K562 (cell line): ENCODE measurements at regions not wholly inside any gene's neighbourhood (a gene's known extent, or its start where the extent isn't known, plus 50 kb on each side); places are given as distances from the start of the nearest gene placed in this dataset.
A peak's percentile ranks its signal among the peaks of the same experiment; 100 is the strongest.

Source experiments
- NBN ChIP-seq: fragments of 450-650 bp; IDR thresholded peaks from 2 replicates; pipeline ENCODE4 v1.6.1; 2016; ENCODE audit warnings: low read depth, mild to moderate bottlenecking
- RBBP5 ChIP-seq: fragments of 200-600 bp; sonication (generic); IDR thresholded peaks from 2 replicates; pipeline ENCODE4 v1.6.1; 2012; ENCODE audit warnings: borderline replicate concordance, mild to moderate bottlenecking, low read length, control low read depth, inconsistent platforms; ENCODE audit not compliant: insufficient read depth, poor library complexity, severe bottlenecking
- RBM14 ChIP-seq: fragments of 200-400 bp; formaldehyde crosslinking; IDR thresholded peaks from 2 replicates; pipeline ENCODE4 v1.6.1; 2018; ENCODE audit warnings: low read depth, mild to moderate bottlenecking, low read length, moderate library complexity, borderline replicate concordance; ENCODE audit not compliant: insufficient read depth
- SIRT6 ChIP-seq: IDR thresholded peaks from one replicate; pipeline ENCODE4 v1.6.1; 2012; ENCODE audit warnings: low read depth, mild to moderate bottlenecking, control low read depth, inconsistent platforms, low read length, moderate library complexity
- STAT6 ChIP-seq: sonication (generic); formaldehyde crosslinking; IDR thresholded peaks from 2 replicates; pipeline ENCODE4 v1.8.1; 2023; ENCODE audit warnings: mild to moderate bottlenecking, missing genetic modification reagents
- TAF15 ChIP-seq: fragments of 200-400 bp; formaldehyde crosslinking; IDR thresholded peaks from 2 replicates; pipeline ENCODE4 v1.6.1; 2017; ENCODE audit warnings: mild to moderate bottlenecking, low read depth, low read length, moderate library complexity
- USF2 ChIP-seq: sonication (generic); formaldehyde crosslinking; IDR thresholded peaks from 2 replicates; pipeline ENCODE4 v1.5.0; 2020; ENCODE audit warnings: missing genetic modification reagents
- ZFX ChIP-seq: sonication (generic); formaldehyde crosslinking; IDR thresholded peaks from 2 replicates; pipeline ENCODE4 v1.8.0; 2022; ENCODE audit warnings: mild to moderate bottlenecking, missing genetic modification reagents, moderate library complexity
- ZNF57 ChIP-seq: fragments of 450-650 bp; formaldehyde crosslinking; IDR thresholded peaks from 2 replicates; pipeline ENCODE4 v1.4.0; 2020; ENCODE audit warnings: mild to moderate bottlenecking, moderate library complexity
- TF ChIP-seq, protein P1 (sequence below): fragments of 450-650 bp; IDR thresholded peaks from one replicate; pipeline ENCODE4 v1.6.1; 2018; ENCODE audit warnings: mild to moderate bottlenecking, moderate library complexity; ENCODE audit not compliant: partially characterized antibody
- TF ChIP-seq, protein P2 (sequence below): fragments of 250-450 bp; sonication (Bioruptor Pico); IDR thresholded peaks from 2 replicates; pipeline ENCODE4 v1.4.0; 2020; ENCODE audit warnings: mild to moderate bottlenecking
- TF ChIP-seq, protein P3 (sequence below), 2 experiments: fragments of 450-650 bp; IDR thresholded peaks; 2 replicates each; pipeline ENCODE4 v1.6.1; 2016
- TF ChIP-seq, protein P4 (sequence below): fragments of 250-450 bp; sonication (Bioruptor Pico); IDR thresholded peaks from 2 replicates; pipeline ENCODE4 v1.4.0; 2020; ENCODE audit warnings: mild to moderate bottlenecking, moderate library complexity, borderline replicate concordance

- TF ChIP-seq, protein P1, sequence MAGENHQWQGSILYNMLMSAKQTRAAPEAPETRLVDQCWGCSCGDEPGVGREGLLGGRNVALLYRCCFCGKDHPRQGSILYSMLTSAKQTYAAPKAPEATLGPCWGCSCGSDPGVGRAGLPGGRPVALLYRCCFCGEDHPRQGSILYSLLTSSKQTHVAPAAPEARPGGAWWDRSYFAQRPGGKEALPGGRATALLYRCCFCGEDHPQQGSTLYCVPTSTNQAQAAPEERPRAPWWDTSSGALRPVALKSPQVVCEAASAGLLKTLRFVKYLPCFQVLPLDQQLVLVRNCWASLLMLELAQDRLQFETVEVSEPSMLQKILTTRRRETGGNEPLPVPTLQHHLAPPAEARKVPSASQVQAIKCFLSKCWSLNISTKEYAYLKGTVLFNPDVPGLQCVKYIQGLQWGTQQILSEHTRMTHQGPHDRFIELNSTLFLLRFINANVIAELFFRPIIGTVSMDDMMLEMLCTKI, result no peak
- TF ChIP-seq RBBP5, result no peak
- TF ChIP-seq TAF15, result no peak
- TF ChIP-seq STAT6 (CRISPR knock-in tag), result no peak
- TF ChIP-seq, protein P2, sequence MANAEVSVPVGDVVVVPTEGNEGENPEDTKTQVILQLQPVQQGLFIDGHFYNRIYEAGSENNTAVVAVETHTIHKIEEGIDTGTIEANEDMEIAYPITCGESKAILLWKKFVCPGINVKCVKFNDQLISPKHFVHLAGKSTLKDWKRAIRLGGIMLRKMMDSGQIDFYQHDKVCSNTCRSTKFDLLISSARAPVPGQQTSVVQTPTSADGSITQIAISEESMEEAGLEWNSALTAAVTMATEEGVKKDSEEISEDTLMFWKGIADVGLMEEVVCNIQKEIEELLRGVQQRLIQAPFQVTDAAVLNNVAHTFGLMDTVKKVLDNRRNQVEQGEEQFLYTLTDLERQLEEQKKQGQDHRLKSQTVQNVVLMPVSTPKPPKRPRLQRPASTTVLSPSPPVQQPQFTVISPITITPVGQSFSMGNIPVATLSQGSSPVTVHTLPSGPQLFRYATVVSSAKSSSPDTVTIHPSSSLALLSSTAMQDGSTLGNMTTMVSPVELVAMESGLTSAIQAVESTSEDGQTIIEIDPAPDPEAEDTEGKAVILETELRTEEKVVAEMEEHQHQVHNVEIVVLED (CRISPR knock-in tag), result no peak
- 0 out of 2 replicates have a peak, but pooled peaks have one; percentile 47 for TF ChIP-seq NBN
- TF ChIP-seq SIRT6, result no peak
- no peak for TF ChIP-seq RBM14
- no peak for TF ChIP-seq ZNF57
- TF ChIP-seq, protein P3, sequence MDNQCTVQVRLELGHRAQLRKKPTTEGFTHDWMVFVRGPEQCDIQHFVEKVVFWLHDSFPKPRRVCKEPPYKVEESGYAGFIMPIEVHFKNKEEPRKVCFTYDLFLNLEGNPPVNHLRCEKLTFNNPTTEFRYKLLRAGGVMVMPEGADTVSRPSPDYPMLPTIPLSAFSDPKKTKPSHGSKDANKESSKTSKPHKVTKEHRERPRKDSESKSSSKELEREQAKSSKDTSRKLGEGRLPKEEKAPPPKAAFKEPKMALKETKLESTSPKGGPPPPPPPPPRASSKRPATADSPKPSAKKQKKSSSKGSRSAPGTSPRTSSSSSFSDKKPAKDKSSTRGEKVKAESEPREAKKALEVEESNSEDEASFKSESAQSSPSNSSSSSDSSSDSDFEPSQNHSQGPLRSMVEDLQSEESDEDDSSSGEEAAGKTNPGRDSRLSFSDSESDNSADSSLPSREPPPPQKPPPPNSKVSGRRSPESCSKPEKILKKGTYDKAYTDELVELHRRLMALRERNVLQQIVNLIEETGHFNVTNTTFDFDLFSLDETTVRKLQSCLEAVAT (IDR thresholded peaks at IDR 0.05), result no peak
- TF ChIP-seq, protein P4, sequence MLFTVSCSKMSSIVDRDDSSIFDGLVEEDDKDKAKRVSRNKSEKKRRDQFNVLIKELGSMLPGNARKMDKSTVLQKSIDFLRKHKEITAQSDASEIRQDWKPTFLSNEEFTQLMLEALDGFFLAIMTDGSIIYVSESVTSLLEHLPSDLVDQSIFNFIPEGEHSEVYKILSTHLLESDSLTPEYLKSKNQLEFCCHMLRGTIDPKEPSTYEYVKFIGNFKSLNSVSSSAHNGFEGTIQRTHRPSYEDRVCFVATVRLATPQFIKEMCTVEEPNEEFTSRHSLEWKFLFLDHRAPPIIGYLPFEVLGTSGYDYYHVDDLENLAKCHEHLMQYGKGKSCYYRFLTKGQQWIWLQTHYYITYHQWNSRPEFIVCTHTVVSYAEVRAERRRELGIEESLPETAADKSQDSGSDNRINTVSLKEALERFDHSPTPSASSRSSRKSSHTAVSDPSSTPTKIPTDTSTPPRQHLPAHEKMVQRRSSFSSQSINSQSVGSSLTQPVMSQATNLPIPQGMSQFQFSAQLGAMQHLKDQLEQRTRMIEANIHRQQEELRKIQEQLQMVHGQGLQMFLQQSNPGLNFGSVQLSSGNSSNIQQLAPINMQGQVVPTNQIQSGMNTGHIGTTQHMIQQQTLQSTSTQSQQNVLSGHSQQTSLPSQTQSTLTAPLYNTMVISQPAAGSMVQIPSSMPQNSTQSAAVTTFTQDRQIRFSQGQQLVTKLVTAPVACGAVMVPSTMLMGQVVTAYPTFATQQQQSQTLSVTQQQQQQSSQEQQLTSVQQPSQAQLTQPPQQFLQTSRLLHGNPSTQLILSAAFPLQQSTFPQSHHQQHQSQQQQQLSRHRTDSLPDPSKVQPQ (CRISPR knock-in tag), result no peak
- peak; percentile 53 for TF ChIP-seq USF2 (CRISPR knock-in tag)
- peak; percentile 55 for TF ChIP-seq ZFX (CRISPR knock-in tag)
Observed at GRCh38 chr2:43169987-43170386, 56.4 kb downstream of the ZFP36L2 start (continued).
